Endothelial cell of umbilical vein (primary cell): ENCODE measurements at regions not wholly inside any gene's neighbourhood (a gene's known extent, or its start where the extent isn't known, plus 50 kb on each side); places are given as distances from the start of the nearest gene placed in this dataset.

ENCODE experiments used
- CTCF ChIP-seq, 2 donors: IDR thresholded peaks; 1 replicate in 1 of 2; 2 replicates in 1 of 2; pipeline ENCODE4 v1.5.1; 2011; ENCODE audit warnings: low read length in 2 of 2, mild to moderate bottlenecking in 2 of 2, moderate library complexity in 2 of 2, control low read depth in 1 of 2, inconsistent platforms in 1 of 2, low read depth in 1 of 2; ENCODE audit not compliant: insufficient read depth in 1 of 2; ENCODE audit errors: extremely low read depth in 1 of 2
- EZH2 ChIP-seq: IDR thresholded peaks from 2 replicates; pipeline ENCODE4 v1.6.1; 2012; ENCODE audit warnings: borderline replicate concordance, low read depth, mild to moderate bottlenecking, moderate library complexity, low read length, inconsistent platforms; ENCODE audit not compliant: severe bottlenecking
- FOS ChIP-seq: IDR thresholded peaks from 2 replicates; pipeline ENCODE4 v1.6.1; 2011; ENCODE audit warnings: mild to moderate bottlenecking, low read length, moderate library complexity, borderline replicate concordance; ENCODE audit not compliant: insufficient read depth
- GATA2 ChIP-seq: IDR thresholded peaks from 2 replicates; pipeline ENCODE4 v1.7.0; 2011; ENCODE audit warnings: low read depth, mild to moderate bottlenecking, moderate library complexity, mixed read lengths, low read length; ENCODE audit not compliant: insufficient read length, insufficient read depth
- JUN ChIP-seq: IDR thresholded peaks from 2 replicates; pipeline ENCODE4 v1.6.1; 2011; ENCODE audit warnings: borderline replicate concordance, low read depth; ENCODE audit not compliant: insufficient read length, insufficient read depth
- MYC ChIP-seq: IDR thresholded peaks from one replicate; pipeline ENCODE4 v1.6.1; 2011; ENCODE audit warnings: mild to moderate bottlenecking, low read depth, low read length
- POLR2A ChIP-seq: IDR thresholded peaks from 2 replicates; pipeline ENCODE4 v1.6.1; 2012; ENCODE audit warnings: low read depth, mild to moderate bottlenecking, control low read depth, low read length
- POLR2AphosphoS5 ChIP-seq: IDR thresholded peaks from 2 replicates; pipeline ENCODE4 v1.6.1; 2012; ENCODE audit warnings: low read depth, mild to moderate bottlenecking, control low read depth, low read length, moderate library complexity; ENCODE audit not compliant: insufficient read depth
- TF ChIP-seq, protein P1 (sequence below): IDR thresholded peaks from 2 replicates; pipeline ENCODE4 v1.6.1; 2011; ENCODE audit not compliant: insufficient read depth, insufficient read length

- TF ChIP-seq POLR2A: no peak
- TF ChIP-seq CTCF (IDR thresholded peaks at IDR 0.05; ENCODE audit: extremely low read depth in 1 of 2, insufficient read depth in 1 of 2, low read depth in 1 of 2, low read length in 2 of 2): no peak
- no peak for TF ChIP-seq FOS
- TF ChIP-seq MYC: no peak
- no peak for TF ChIP-seq JUN
- no peak for TF ChIP-seq POLR2AphosphoS5
- no peak for TF ChIP-seq GATA2
- no peak for TF ChIP-seq EZH2
- TF ChIP-seq, protein P1, sequence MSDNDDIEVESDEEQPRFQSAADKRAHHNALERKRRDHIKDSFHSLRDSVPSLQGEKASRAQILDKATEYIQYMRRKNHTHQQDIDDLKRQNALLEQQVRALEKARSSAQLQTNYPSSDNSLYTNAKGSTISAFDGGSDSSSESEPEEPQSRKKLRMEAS: no peak
Observed at GRCh38 chr7:125924037-125924436, 994.4 kb upstream of the POT1 start.
